Thyroid gland (tissue), 4 donors: ENCODE measurements at regions not wholly inside any gene's neighbourhood (a gene's known extent, or its start where the extent isn't known, plus 50 kb on each side); places are given as distances from the start of the nearest gene placed in this dataset.

Experiments used
- CTCF ChIP-seq, 6 experiments: fragments of 200-600 bp in 3 of 6; fragments of 450-650 bp in 3 of 6; sonication (generic) in 3 of 6; IDR thresholded peaks; one replicate each; pipeline ENCODE4 v1.5.1; 2016 to 2019; ENCODE audit warnings: antibody characterized with exemption in 6 of 6, mild to moderate bottlenecking in 2 of 6, inconsistent platforms in 1 of 6, moderate library complexity in 1 of 6
- POLR2A ChIP-seq, 2 donors: fragments of 450-650 bp; IDR thresholded peaks; one replicate each; pipeline ENCODE4 v1.6.1; 2017; ENCODE audit warnings: antibody characterized with exemption in 2 of 2, mild to moderate bottlenecking in 2 of 2, moderate library complexity in 1 of 2

DNA sequence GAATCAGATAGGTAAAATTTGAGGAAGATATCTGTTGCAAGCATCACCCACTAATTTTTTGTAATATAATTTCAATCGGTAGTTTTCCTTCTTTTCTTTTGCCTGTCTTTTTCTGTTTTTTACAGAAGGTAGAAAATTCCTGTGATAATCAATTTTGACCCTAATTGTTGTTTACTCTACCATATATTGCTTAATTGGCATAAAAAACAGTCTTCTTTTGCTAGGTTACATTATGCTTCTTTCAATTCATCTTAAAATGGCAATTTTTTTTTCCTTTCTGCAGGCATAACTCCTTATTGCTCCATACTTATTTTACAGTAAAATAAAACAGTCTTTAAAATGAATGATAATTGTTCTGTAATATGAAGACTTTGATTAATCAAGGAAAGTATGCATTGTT, 286.2 kb upstream of the LRP1B start:
- TF ChIP-seq CTCF (IDR thresholded peaks at IDR 0.05) (no peak), POLR2A (IDR thresholded peaks at IDR 0.05) (no peak)
